Type B pancreatic cell (in vitro differentiated cells): ENCODE measurements at regions not wholly inside any gene's neighbourhood (a gene's known extent, or its start where the extent isn't known, plus 50 kb on each side); places are given as distances from the start of the nearest gene placed in this dataset.
A peak's percentile ranks its signal among the peaks of the same experiment; 100 is the strongest.

ENCODE experiments used
- DNase-seq: peaks from one replicate; pipeline ENCODE4 v3.0.0; 2021; ENCODE audit warnings: mixed read lengths; ENCODE audit not compliant: unreplicated experiment; ENCODE audit errors: extremely low spot score
- H3K27ac Mint-ChIP-seq: 2 replicates; pipeline ENCODE4 v1.8.0; 2021; ENCODE audit warnings: mild to moderate bottlenecking, mixed read lengths
- H3K27me3 Mint-ChIP-seq: 2 replicates; pipeline ENCODE4 v1.8.0; 2021; ENCODE audit warnings: mixed read lengths
- H3K36me3 Mint-ChIP-seq: 2 replicates; pipeline ENCODE4 v1.8.0; 2021; ENCODE audit warnings: mixed read lengths
- H3K4me1 Mint-ChIP-seq: one replicate; pipeline ENCODE4 v1.8.0; 2021; ENCODE audit warnings: mixed read lengths; ENCODE audit not compliant: unreplicated experiment
- H3K4me3 Mint-ChIP-seq: 2 replicates; pipeline ENCODE4 v1.8.0; 2021; ENCODE audit warnings: mild to moderate bottlenecking, mixed read lengths
- H3K9me3 Mint-ChIP-seq: 2 replicates; pipeline ENCODE4 v1.8.0; 2021; ENCODE audit warnings: mixed read lengths
- CTCF ChIP-seq: fragments of 200-600 bp; sonication (generic); conservative IDR thresholded peaks from 2 replicates; pipeline ENCODE4 v1.5.0; 2021; ENCODE audit warnings: antibody characterized with exemption, mild to moderate bottlenecking

GRCh38 chr3:25156626-25157025, 271.4 kb upstream of the RARB start:
- Mint-ChIP-seq H3K36me3 (peaks cover 4% of the 10 kb centered on the region), H3K4me1 (peaks cover 37% of the 10 kb centered on the region), H3K4me3 (no peak overlapping the region), H3K27me3 (peaks cover 8% of the 10 kb centered on the region), H3K9me3 (peaks cover 4% of the 10 kb centered on the region), H3K27ac (peak overlapping the region; percentile 32)
- no peak for TF ChIP-seq CTCF
- DNase-seq = no peak

GRCh38 chr3:25165306-25165705, 262.8 kb upstream of the RARB start:
- no peak overlapping the region for H3K27ac Mint-ChIP-seq
- H3K4me3 Mint-ChIP-seq = no peak overlapping the region
- H3K4me1 Mint-ChIP-seq = peaks cover 1% of the 10 kb centered on the region
- peaks cover 26% of the 10 kb centered on the region for H3K36me3 Mint-ChIP-seq
- DNase-seq = no peak
- peaks cover 30% of the 10 kb centered on the region for H3K27me3 Mint-ChIP-seq
- peaks cover 12% of the 10 kb centered on the region for H3K9me3 Mint-ChIP-seq
- TF ChIP-seq CTCF = no peak

DNA sequence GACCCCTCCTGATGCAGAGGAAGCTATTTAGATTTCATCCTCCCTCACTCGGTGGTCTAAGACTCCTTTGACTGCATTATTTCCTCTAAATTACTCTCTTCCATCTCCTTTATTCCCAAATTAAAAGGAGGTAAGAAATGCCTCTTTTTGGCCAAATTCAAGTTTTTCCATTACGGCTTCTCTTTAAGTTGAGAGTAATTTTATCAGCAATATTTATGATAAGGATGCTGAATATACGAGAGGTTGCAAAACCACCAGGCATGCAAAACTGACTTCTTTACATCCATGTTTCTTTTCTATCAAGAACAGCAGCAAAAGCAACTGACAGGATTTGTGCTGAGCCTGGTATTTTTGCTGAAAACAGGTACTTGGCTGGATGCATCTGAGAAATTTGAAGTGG, 262.0 kb upstream of the RARB start:
- no peak for DNase-seq
- Mint-ChIP-seq H3K27ac (no peak overlapping the region), H3K9me3 (peaks cover 12% of the 10 kb centered on the region), H3K36me3 (peaks cover 26% of the 10 kb centered on the region), H3K4me1 (peaks cover 2% of the 10 kb centered on the region), H3K4me3 (no peak overlapping the region), H3K27me3 (peaks cover 30% of the 10 kb centered on the region)
- no peak for TF ChIP-seq CTCF

GRCh38 chr3:25169151-25169550, 258.9 kb upstream of the RARB start:
- peaks cover 16% of the 10 kb centered on the region for H3K36me3 Mint-ChIP-seq
- peaks cover 22% of the 10 kb centered on the region for H3K4me1 Mint-ChIP-seq
- no peak for TF ChIP-seq CTCF
- peaks cover 8% of the 10 kb centered on the region for H3K9me3 Mint-ChIP-seq
- no peak for DNase-seq
- H3K27ac Mint-ChIP-seq = no peak overlapping the region
- peaks cover 45% of the 10 kb centered on the region for H3K27me3 Mint-ChIP-seq
- H3K4me3 Mint-ChIP-seq = no peak overlapping the region

- Mint-ChIP-seq H3K4me3 (no peak overlapping the region), H3K9me3 (peaks cover 8% of the 10 kb centered on the region), H3K4me1 (peaks cover 22% of the 10 kb centered on the region), H3K27ac (no peak overlapping the region), H3K27me3 (peaks cover 53% of the 10 kb centered on the region), H3K36me3 (peaks cover 15% of the 10 kb centered on the region)
- DNase-seq = no peak
- no peak for TF ChIP-seq CTCF
Observed at GRCh38 chr3:25170021-25170420, 258.0 kb upstream of the RARB start.

GRCh38 chr3:25171118-25171807, 256.8 kb upstream of the RARB start:
- Mint-ChIP-seq H3K36me3 (peaks cover 18% of the 10 kb centered on the region), H3K27ac (peak overlapping the region; percentile 70), H3K4me3 (peak overlapping the region; percentile 50), H3K27me3 (peaks cover 55% of the 10 kb centered on the region), H3K9me3 (peaks cover 8% of the 10 kb centered on the region), H3K4me1 (peaks cover 22% of the 10 kb centered on the region)
- DNase-seq = no peak
- TF ChIP-seq CTCF = no peak
